ENCODE measurements at regions not wholly inside any gene's neighbourhood (a gene's known extent, or its start where the extent isn't known, plus 50 kb on each side); places are given as distances from the start of the nearest gene placed in this dataset.

GRCh38 chr4:133592591-133592990 is 443.5 kb downstream of the PCDH10 start:
- H3K4me2 ChIP-seq = no peak overlapping the region

GRCh38 chr4:133592106-133592505 is 443.0 kb downstream of the PCDH10 start:
- no peaks in the 10 kb centered on the region for H3F3A ChIP-seq (replicated peaks; ENCODE audit: insufficient read depth)
- no peaks in the 10 kb centered on the region for H3K9me2 ChIP-seq
- no peak for DNase-seq
- H3K9ac ChIP-seq = no peak overlapping the region
- H3K4me2 ChIP-seq = no peak overlapping the region
- no peak overlapping the region for H3K27ac ChIP-seq (ENCODE audit: low read depth in 2 of 2, low read length in 1 of 2)
- no peaks in the 10 kb centered on the region for H4K20me1 ChIP-seq (ENCODE audit: insufficient read depth)
- no peaks in the 10 kb centered on the region; a peak in 1 of 4 replicates for H3K4me1 ChIP-seq (ENCODE audit: control insufficient read depth in 1 of 2, insufficient read depth in 2 of 2, low read depth in 1 of 2, low read length in 1 of 2)
- WGBS (ENCODE audit: low lambda C conversion rate) = 5% methylated on average over 1 of the region's 1 CpG
- H3K9me3 ChIP-seq = no peaks in the 10 kb centered on the region
- ChIA-PET POLR2A (no interaction called here), CTCF (interaction anchor here (0.6 kb wide), 1 partner anchor 292 kb away, joined by 3 read pairs; no protein-coding TSS in a partner anchor)
- H3K36me3 ChIP-seq (replicated peaks in 1 of 2; ENCODE audit: control insufficient read depth in 1 of 2, insufficient read depth in 2 of 2, low read length in 1 of 2) = no peaks in the 10 kb centered on the region
- no peak overlapping the region for H3K4me3 ChIP-seq (ENCODE audit: low read depth in 2 of 2, low read length in 1 of 2)
- no peak overlapping the region for H2AFZ ChIP-seq (ENCODE audit: low read depth)
- no peak for TF ChIP-seq FOSL2 (IDR thresholded peaks at IDR 0.05; ENCODE audit: borderline replicate concordance, low read depth)
- no peak for TF ChIP-seq GATA2 (CRISPR knock-in tag; IDR thresholded peaks at IDR 0.05)
- no peak for TF ChIP-seq RXRA (IDR thresholded peaks at IDR 0.05; ENCODE audit: borderline replicate concordance, low read depth)
- no peak for TF ChIP-seq MXI1 (IDR thresholded peaks at IDR 0.05; ENCODE audit: low read depth, low read length)
- TF ChIP-seq TEAD4 (IDR thresholded peaks at IDR 0.05; ENCODE audit: borderline replicate concordance, insufficient read depth) = no peak
- TF ChIP-seq EZH2phosphoT487 (IDR thresholded peaks at IDR 0.05; ENCODE audit: borderline replicate concordance, low read depth) = no peak
- no peak for TF ChIP-seq CTCF (IDR thresholded peaks at IDR 0.05)
- TF ChIP-seq MEF2A (IDR thresholded peaks at IDR 0.05; ENCODE audit: borderline replicate concordance, low read depth) = no peak
- TF ChIP-seq SIN3A (IDR thresholded peaks at IDR 0.05; ENCODE audit: borderline replicate concordance, low read depth, low read length) = no peak
- H3K79me2 ChIP-seq (ENCODE audit: insufficient read depth) = no peaks in the 10 kb centered on the region
- no peaks in the 10 kb centered on the region for H3K27me3 ChIP-seq (ENCODE audit: insufficient read depth)

More at GRCh38 chr4:133592591-133592990, 443.5 kb downstream of the PCDH10 start:
- no peaks in the 10 kb centered on the region for H3F3A ChIP-seq (replicated peaks; ENCODE audit: insufficient read depth)
- no peak overlapping the region for H2AFZ ChIP-seq (ENCODE audit: low read depth)
- H3K4me3 ChIP-seq (ENCODE audit: low read depth in 2 of 2, low read length in 1 of 2) = no peak overlapping the region
- 10% methylated on average over 4 of the region's 7 CpGs for WGBS (ENCODE audit: low lambda C conversion rate)
- H3K27ac ChIP-seq (ENCODE audit: low read depth in 2 of 2, low read length in 1 of 2) = no peak overlapping the region
- POLR2A ChIA-PET = no interaction called here
- H3K79me2 ChIP-seq (ENCODE audit: insufficient read depth) = no peaks in the 10 kb centered on the region
- no peaks in the 10 kb centered on the region for H3K9me3 ChIP-seq
- H3K4me1 ChIP-seq (ENCODE audit: control insufficient read depth in 1 of 2, insufficient read depth in 2 of 2, low read depth in 1 of 2, low read length in 1 of 2) = no peaks in the 10 kb centered on the region; a peak in 1 of 4 replicates
- no peak overlapping the region for H3K9ac ChIP-seq
- H4K20me1 ChIP-seq (ENCODE audit: insufficient read depth) = no peaks in the 10 kb centered on the region
- H3K27me3 ChIP-seq (ENCODE audit: insufficient read depth) = no peaks in the 10 kb centered on the region
- TF ChIP-seq SIN3A (IDR thresholded peaks at IDR 0.05; ENCODE audit: borderline replicate concordance, low read depth, low read length) (no peak), MXI1 (IDR thresholded peaks at IDR 0.05; ENCODE audit: low read depth, low read length) (no peak), PBX3 (IDR thresholded peaks at IDR 0.05) (no peak), MAX (IDR thresholded peaks at IDR 0.05; ENCODE audit: low read depth) (no peak)
- DNase-seq = no peak
- no peaks in the 10 kb centered on the region for H3K9me2 ChIP-seq
- CTCF ChIA-PET = interaction anchor here (0.6 kb wide), 1 partner anchor 293 kb away, joined by 3 read pairs; no protein-coding TSS in a partner anchor
- no peaks in the 10 kb centered on the region for H3K36me3 ChIP-seq (replicated peaks in 1 of 2; ENCODE audit: control insufficient read depth in 1 of 2, insufficient read depth in 2 of 2, low read length in 1 of 2)
